C4-2B (cell line): ENCODE measurements at regions not wholly inside any gene's neighbourhood (a gene's known extent, or its start where the extent isn't known, plus 50 kb on each side); places are given as distances from the start of the nearest gene placed in this dataset.

Source experiments
- H3K27ac ChIP-seq: fragments of 450-650 bp; 2 replicates; pipeline ENCODE4 v1.5.1; 2017
- CTCF ChIP-seq: fragments of 450-650 bp; conservative IDR thresholded peaks from 2 replicates; pipeline ENCODE4 v1.5.1; 2017; ENCODE audit warnings: mild to moderate bottlenecking
- ZFX ChIP-seq: fragments of 450-650 bp; IDR thresholded peaks from 2 replicates; pipeline ENCODE4 v1.6.1; 2017

- no peak overlapping the region for H3K27ac ChIP-seq
- no peak for TF ChIP-seq CTCF
- no peak for TF ChIP-seq ZFX
Observed at GRCh38 chr6:925656-926213, 232.8 kb upstream of the EXOC2 start.

GRCh38 chr6:924661-925060 lies 231.7 kb upstream of the EXOC2 start:
- no peak overlapping the region for H3K27ac ChIP-seq
- no peak for TF ChIP-seq CTCF
- TF ChIP-seq ZFX, result no peak

GRCh38 chr6:921400-921799 lies 228.5 kb upstream of the EXOC2 start:
- no peak overlapping the region for H3K27ac ChIP-seq

GRCh38 chr6:920512-920911 lies 227.6 kb upstream of the EXOC2 start:
- TF ChIP-seq CTCF (no peak), ZFX (no peak)
- no peak overlapping the region for H3K27ac ChIP-seq

More at GRCh38 chr6:921400-921799, 228.5 kb upstream of the EXOC2 start:
- TF ChIP-seq CTCF (no peak), ZFX (no peak)

GRCh38 chr6:919500-919899 lies 226.6 kb upstream of the EXOC2 start:
- no peak overlapping the region for H3K27ac ChIP-seq
- TF ChIP-seq CTCF (peak; percentile 8; the same call in 1 of the 2 replicates), ZFX (no peak)

- TF ChIP-seq CTCF (no peak), ZFX (no peak)
- no peak overlapping the region for H3K27ac ChIP-seq
Observed at GRCh38 chr6:917939-918338, 225.0 kb upstream of the EXOC2 start.

- no peak for TF ChIP-seq ZFX
- no peak for TF ChIP-seq CTCF
- no peak overlapping the region for H3K27ac ChIP-seq
Observed at GRCh38 chr6:917296-917695, 224.4 kb upstream of the EXOC2 start.
